HL-60 (cell line): ENCODE measurements at regions not wholly inside any gene's neighbourhood (a gene's known extent, or its start where the extent isn't known, plus 50 kb on each side); places are given as distances from the start of the nearest gene placed in this dataset.

Experiments used
- DNase-seq, 2 experiments: peaks; one replicate each; pipeline ENCODE4 v3.0.0-alpha.2; 2010 to 2020; ENCODE audit warnings: low read depth in 1 of 2, low spot score in 1 of 2
- H3K27ac ChIP-seq: fragments of 250-450 bp; sonication (Bioruptor Pico); replicated peaks from 2 replicates; pipeline ENCODE4 v1.5.1; 2020; ENCODE audit warnings: mild to moderate bottlenecking, moderate library complexity
- H3K27me3 ChIP-seq: fragments of 250-450 bp; sonication (Bioruptor Pico); 2 replicates; pipeline ENCODE4 v1.5.1; 2021; ENCODE audit warnings: mild to moderate bottlenecking, moderate library complexity; ENCODE audit not compliant: insufficient read depth, poor library complexity, severe bottlenecking
- H3K4me3 ChIP-seq: replicated peaks from 2 replicates; pipeline ENCODE4 v1.5.1; 2011; ENCODE audit warnings: mild to moderate bottlenecking, control low read depth, low read length; ENCODE audit not compliant: insufficient read depth
- CTCF ChIP-seq: IDR thresholded peaks from one replicate; pipeline ENCODE4 v1.5.1; 2011; ENCODE audit warnings: low read length, control low read depth, inconsistent platforms; ENCODE audit not compliant: insufficient read depth
- GABPA ChIP-seq: IDR thresholded peaks from 2 replicates; pipeline ENCODE4 v1.6.1; 2012; ENCODE audit warnings: low read depth
- POLR2AphosphoS5 ChIP-seq: IDR thresholded peaks from 2 replicates; pipeline ENCODE4 v1.6.1; 2012; ENCODE audit warnings: low read depth
- SPI1 ChIP-seq: IDR thresholded peaks from 2 replicates; pipeline ENCODE4 v1.6.1; 2012; ENCODE audit warnings: low read depth, mild to moderate bottlenecking, borderline replicate concordance
- TF ChIP-seq, protein P1 (sequence below): IDR thresholded peaks from 2 replicates; pipeline ENCODE4 v1.6.1; 2012; ENCODE audit warnings: low read depth; ENCODE audit not compliant: insufficient replicate concordance

DNA sequence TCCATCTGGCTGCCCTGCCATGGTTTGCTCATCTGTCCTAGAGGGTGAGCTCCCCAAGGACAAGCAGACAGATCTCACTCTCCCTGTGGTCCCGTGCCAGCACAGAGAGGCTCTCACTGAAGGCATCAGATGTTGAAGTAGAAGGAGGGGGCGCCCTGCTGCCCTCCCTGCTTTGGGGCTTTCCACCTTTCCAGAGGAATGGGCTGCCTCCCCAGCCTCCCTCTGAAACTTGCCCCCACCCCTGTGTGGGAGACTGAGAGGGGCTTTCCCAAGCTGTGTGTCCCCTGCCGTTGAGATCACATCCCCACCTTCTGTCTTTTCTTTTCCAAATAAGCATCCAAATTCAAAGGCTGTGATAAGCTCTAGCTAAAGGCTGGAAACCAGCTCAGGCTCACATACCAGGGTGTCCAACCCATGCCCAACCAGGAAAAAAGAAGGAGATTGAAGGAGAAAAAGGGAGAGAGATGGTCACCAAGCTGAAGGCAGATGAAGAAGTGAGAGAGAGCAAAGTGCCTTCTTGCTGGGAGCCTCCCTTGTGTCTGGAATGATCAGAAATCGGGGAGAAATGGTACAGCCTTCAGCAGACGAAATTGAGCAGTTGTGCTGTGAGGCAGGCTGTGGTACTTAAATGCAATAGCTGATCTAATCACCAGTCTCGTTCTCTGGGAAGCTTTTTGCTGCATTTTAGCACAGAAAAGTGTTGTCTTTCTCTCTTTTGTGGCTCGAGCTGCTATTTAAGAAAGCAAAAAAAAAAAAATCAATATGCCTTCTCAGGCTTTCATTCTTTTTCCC lies 145.9 kb upstream of the LHX1 start:
- no peak overlapping the region for H3K4me3 ChIP-seq
- H3K27ac ChIP-seq = no peak overlapping the region
- TF ChIP-seq CTCF (no peak), SPI1 (no peak), POLR2AphosphoS5 (no peak), GABPA (no peak)
- TF ChIP-seq, protein P1, sequence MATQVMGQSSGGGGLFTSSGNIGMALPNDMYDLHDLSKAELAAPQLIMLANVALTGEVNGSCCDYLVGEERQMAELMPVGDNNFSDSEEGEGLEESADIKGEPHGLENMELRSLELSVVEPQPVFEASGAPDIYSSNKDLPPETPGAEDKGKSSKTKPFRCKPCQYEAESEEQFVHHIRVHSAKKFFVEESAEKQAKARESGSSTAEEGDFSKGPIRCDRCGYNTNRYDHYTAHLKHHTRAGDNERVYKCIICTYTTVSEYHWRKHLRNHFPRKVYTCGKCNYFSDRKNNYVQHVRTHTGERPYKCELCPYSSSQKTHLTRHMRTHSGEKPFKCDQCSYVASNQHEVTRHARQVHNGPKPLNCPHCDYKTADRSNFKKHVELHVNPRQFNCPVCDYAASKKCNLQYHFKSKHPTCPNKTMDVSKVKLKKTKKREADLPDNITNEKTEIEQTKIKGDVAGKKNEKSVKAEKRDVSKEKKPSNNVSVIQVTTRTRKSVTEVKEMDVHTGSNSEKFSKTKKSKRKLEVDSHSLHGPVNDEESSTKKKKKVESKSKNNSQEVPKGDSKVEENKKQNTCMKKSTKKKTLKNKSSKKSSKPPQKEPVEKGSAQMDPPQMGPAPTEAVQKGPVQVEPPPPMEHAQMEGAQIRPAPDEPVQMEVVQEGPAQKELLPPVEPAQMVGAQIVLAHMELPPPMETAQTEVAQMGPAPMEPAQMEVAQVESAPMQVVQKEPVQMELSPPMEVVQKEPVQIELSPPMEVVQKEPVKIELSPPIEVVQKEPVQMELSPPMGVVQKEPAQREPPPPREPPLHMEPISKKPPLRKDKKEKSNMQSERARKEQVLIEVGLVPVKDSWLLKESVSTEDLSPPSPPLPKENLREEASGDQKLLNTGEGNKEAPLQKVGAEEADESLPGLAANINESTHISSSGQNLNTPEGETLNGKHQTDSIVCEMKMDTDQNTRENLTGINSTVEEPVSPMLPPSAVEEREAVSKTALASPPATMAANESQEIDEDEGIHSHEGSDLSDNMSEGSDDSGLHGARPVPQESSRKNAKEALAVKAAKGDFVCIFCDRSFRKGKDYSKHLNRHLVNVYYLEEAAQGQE = no peak
- H3K27me3 ChIP-seq = peaks cover 6% of the 10 kb centered on the region
- no peak for DNase-seq

DNA sequence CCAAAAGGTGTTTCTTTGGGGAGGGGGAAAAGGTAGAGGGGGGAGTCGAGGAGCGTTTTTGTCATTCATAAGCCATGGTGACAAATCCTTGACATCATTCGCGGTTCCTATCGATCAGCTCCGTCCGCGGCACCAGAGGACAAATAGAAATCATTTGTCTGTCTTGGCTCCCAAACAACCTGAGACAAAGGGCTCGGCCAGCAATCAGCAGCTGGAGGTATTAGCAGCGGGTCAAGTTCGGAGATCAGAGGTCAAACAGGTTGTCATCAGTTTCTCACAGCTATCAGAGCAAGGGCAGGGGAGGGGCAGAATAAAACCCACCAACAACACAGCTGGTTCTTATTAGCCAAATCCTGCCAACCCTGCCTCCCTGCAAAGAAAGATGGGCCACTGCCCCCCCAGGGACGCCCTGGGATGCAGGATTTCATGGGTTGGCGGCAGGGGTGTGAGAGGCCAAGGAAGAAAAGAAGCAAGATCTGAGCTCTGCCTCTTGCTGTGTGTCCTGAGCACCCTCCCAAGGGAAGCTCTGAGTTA lies 145.3 kb upstream of the LHX1 start:
- H3K27me3 ChIP-seq = peaks cover 6% of the 10 kb centered on the region
- no peak overlapping the region for H3K27ac ChIP-seq
- no peak for DNase-seq
- H3K4me3 ChIP-seq = no peak overlapping the region
- TF ChIP-seq POLR2AphosphoS5 = no peak
- no peak for TF ChIP-seq SPI1

GRCh38 chr17:36792849-36793248 lies 144.4 kb upstream of the LHX1 start:
- TF ChIP-seq, protein P1 = no peak
- TF ChIP-seq CTCF = no peak
- TF ChIP-seq SPI1 = no peak
- no peak for TF ChIP-seq GABPA
- TF ChIP-seq POLR2AphosphoS5 = no peak
- H3K27ac ChIP-seq = no peak overlapping the region
- no peak overlapping the region for H3K4me3 ChIP-seq
- H3K27me3 ChIP-seq = peaks cover 9% of the 10 kb centered on the region
- DNase-seq = no peak

GRCh38 chr17:36793976-36794375 lies 143.3 kb upstream of the LHX1 start:
- no peak overlapping the region for H3K4me3 ChIP-seq
- no peak for DNase-seq
- no peak overlapping the region for H3K27ac ChIP-seq
- TF ChIP-seq GABPA (no peak), SPI1 (no peak), CTCF (no peak), POLR2AphosphoS5 (no peak)
- TF ChIP-seq, protein P1 = no peak
- peaks cover 9% of the 10 kb centered on the region for H3K27me3 ChIP-seq
